Mammary epithelial cell (primary cell): ENCODE measurements at regions not wholly inside any gene's neighbourhood (a gene's known extent, or its start where the extent isn't known, plus 50 kb on each side); places are given as distances from the start of the nearest gene placed in this dataset.

Experiments
- EZH2 ChIP-seq: IDR thresholded peaks from 2 replicates; pipeline ENCODE4 v1.6.1; 2012; ENCODE audit warnings: low read length, inconsistent platforms, borderline replicate concordance
- TF ChIP-seq, protein P1 (sequence below), 2 donors: IDR thresholded peaks in 1 of 2; conservative IDR thresholded peaks in 1 of 2; 2 replicates each; pipeline ENCODE4 v1.5.1; 2011 to 2012; ENCODE audit warnings: inconsistent platforms in 2 of 2, low read length in 2 of 2, mild to moderate bottlenecking in 2 of 2, control low read depth in 1 of 2, low read depth in 1 of 2; ENCODE audit not compliant: insufficient read depth in 1 of 2; ENCODE audit errors: extremely low read depth in 1 of 2

DNA sequence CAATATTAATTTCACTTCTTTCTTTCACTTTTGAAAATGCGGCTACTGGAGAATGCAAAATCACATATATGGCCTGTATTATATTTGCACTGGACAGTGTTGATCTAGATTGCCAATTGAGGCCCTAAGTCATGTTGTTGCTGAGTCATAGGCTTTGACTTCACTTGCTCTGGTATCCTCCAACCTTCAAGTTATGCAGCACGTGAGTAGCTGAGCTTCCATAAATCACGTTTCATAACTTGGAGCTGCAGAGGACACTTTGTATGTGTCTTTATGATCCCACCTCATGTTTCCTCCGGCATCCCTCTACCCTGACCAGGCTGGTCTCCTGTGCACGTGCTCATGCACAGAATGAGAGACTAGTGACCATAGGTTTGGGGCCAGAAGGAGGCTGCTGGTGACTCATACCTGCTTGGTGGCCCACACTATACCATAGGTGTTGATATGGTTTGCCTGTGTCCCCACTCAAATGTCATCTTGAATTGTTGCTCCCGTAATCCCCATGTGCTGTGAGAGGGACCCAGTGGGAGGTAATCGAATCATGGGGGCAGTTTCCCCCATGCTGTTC is 103.0 kb upstream of the TSPAN2 start:
- TF ChIP-seq EZH2, result no peak
- TF ChIP-seq, protein P1, sequence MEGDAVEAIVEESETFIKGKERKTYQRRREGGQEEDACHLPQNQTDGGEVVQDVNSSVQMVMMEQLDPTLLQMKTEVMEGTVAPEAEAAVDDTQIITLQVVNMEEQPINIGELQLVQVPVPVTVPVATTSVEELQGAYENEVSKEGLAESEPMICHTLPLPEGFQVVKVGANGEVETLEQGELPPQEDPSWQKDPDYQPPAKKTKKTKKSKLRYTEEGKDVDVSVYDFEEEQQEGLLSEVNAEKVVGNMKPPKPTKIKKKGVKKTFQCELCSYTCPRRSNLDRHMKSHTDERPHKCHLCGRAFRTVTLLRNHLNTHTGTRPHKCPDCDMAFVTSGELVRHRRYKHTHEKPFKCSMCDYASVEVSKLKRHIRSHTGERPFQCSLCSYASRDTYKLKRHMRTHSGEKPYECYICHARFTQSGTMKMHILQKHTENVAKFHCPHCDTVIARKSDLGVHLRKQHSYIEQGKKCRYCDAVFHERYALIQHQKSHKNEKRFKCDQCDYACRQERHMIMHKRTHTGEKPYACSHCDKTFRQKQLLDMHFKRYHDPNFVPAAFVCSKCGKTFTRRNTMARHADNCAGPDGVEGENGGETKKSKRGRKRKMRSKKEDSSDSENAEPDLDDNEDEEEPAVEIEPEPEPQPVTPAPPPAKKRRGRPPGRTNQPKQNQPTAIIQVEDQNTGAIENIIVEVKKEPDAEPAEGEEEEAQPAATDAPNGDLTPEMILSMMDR (conservative IDR thresholded peaks at IDR 0.05 in 1 of 2, IDR thresholded peaks at IDR 0.05 in 1 of 2; ENCODE audit: extremely low read depth in 1 of 2, insufficient read depth in 1 of 2, low read depth in 1 of 2, low read length in 2 of 2), result no peak
